IPS-NIHi7 (cell line): ENCODE measurements at regions not wholly inside any gene's neighbourhood (a gene's known extent, or its start where the extent isn't known, plus 50 kb on each side); places are given as distances from the start of the nearest gene placed in this dataset.
"Not testable (repeated sequence)": the region's sequence is repeated elsewhere in the genome, so short reads cannot be mapped to it uniquely, and the experiment has no call there.

Experiments
- DNase-seq: peaks from one replicate; pipeline ENCODE4 v3.0.0; 2012; ENCODE audit warnings: mixed read lengths; ENCODE audit errors: extremely low spot score

GRCh38 chr18:64725657-64726056 is 576.8 kb upstream of the LINC00305 start:
- DNase-seq = not testable (repeated sequence)

- DNase-seq = no peak
Measured at GRCh38 chr18:64720781-64721464, 572.0 kb upstream of the LINC00305 start.

GRCh38 chr18:64718808-64719207 is 569.9 kb upstream of the LINC00305 start:
- DNase-seq = no peak

GRCh38 chr18:64717026-64717425 is 568.1 kb upstream of the LINC00305 start:
- no peak for DNase-seq

- DNase-seq = no peak
Measured at GRCh38 chr18:64714086-64714485, 565.2 kb upstream of the LINC00305 start.

GRCh38 chr18:64713284-64713683 is 564.4 kb upstream of the LINC00305 start:
- no peak for DNase-seq

GRCh38 chr18:64712035-64712434 is 563.1 kb upstream of the LINC00305 start:
- no peak for DNase-seq

- DNase-seq = no peak
Measured at GRCh38 chr18:64710105-64710861, 561.4 kb upstream of the LINC00305 start.

GRCh38 chr18:64707052-64707451 is 558.2 kb upstream of the LINC00305 start:
- no peak for DNase-seq

- no peak for DNase-seq
Measured at GRCh38 chr18:64699081-64699480, 550.2 kb upstream of the LINC00305 start.

- no peak for DNase-seq
Measured at GRCh38 chr18:64695851-64696553, 547.1 kb upstream of the LINC00305 start.

GRCh38 chr18:64693766-64694165 is 544.9 kb upstream of the LINC00305 start:
- DNase-seq = no peak

- DNase-seq = no peak
Measured at GRCh38 chr18:64692826-64693225, 543.9 kb upstream of the LINC00305 start.

GRCh38 chr18:64679121-64679520 is 530.2 kb upstream of the LINC00305 start:
- DNase-seq = no peak

- DNase-seq = peak; percentile 15
Measured at GRCh38 chr18:64678048-64678447, 529.2 kb upstream of the LINC00305 start.

- DNase-seq = no peak
Measured at GRCh38 chr18:64674694-64675093, 525.8 kb upstream of the LINC00305 start.

GRCh38 chr18:64671293-64671692 is 522.4 kb upstream of the LINC00305 start:
- not testable (repeated sequence) for DNase-seq

GRCh38 chr18:64668461-64668962 is 519.6 kb upstream of the LINC00305 start:
- no peak for DNase-seq

- DNase-seq = no peak
Measured at GRCh38 chr18:64663086-64663485, 514.2 kb upstream of the LINC00305 start.

- no peak for DNase-seq
Measured at GRCh38 chr18:64659196-64659595, 510.3 kb upstream of the LINC00305 start.

- no peak for DNase-seq
Measured at GRCh38 chr18:64653068-64653467, 504.2 kb upstream of the LINC00305 start.

- no peak for DNase-seq
Measured at GRCh38 chr18:64650068-64650467, 501.2 kb upstream of the LINC00305 start.
